ENCODE measurements at regions not wholly inside any gene's neighbourhood (a gene's known extent, or its start where the extent isn't known, plus 50 kb on each side); places are given as distances from the start of the nearest gene placed in this dataset.

DNA sequence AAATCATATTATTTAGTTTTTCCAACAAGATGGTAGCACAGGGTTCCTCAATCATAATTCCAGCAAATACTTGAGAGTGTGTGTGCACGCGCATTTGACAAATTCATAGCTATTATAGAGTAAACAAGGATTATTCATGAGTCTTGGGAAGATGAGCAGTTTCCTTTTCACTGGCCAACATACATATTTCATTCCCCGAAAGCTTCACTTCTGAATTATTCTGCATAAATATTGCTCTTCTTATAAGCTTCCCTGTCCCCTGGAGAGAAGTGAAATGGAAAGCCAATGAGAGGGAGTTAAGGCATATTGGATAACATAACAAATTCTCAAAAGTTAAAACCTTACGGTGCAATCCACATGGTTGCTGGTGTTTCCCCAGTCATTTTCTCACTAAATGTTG is 386.4 kb upstream of the SEMA6A start:
- TF ChIP-seq, protein P1, sequence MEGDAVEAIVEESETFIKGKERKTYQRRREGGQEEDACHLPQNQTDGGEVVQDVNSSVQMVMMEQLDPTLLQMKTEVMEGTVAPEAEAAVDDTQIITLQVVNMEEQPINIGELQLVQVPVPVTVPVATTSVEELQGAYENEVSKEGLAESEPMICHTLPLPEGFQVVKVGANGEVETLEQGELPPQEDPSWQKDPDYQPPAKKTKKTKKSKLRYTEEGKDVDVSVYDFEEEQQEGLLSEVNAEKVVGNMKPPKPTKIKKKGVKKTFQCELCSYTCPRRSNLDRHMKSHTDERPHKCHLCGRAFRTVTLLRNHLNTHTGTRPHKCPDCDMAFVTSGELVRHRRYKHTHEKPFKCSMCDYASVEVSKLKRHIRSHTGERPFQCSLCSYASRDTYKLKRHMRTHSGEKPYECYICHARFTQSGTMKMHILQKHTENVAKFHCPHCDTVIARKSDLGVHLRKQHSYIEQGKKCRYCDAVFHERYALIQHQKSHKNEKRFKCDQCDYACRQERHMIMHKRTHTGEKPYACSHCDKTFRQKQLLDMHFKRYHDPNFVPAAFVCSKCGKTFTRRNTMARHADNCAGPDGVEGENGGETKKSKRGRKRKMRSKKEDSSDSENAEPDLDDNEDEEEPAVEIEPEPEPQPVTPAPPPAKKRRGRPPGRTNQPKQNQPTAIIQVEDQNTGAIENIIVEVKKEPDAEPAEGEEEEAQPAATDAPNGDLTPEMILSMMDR (conservative IDR thresholded peaks at IDR 0.05; ENCODE audit: low read depth in 2 of 2) = no peak
- TF ChIP-seq EZH2 (IDR thresholded peaks at IDR 0.05; ENCODE audit: low read depth, unreplicated experiment) (no peak), CREB1 (CRISPR knock-in tag; IDR thresholded peaks at IDR 0.05; ENCODE audit: low read depth) (no peak), EZH2phosphoT487 (IDR thresholded peaks at IDR 0.05; ENCODE audit: unreplicated experiment) (no peak), POLR2AphosphoS5 (IDR thresholded peaks at IDR 0.05; ENCODE audit: low read depth) (no peak), ETS1 (IDR thresholded peaks at IDR 0.05) (no peak), ZNF331 (CRISPR knock-in tag; IDR thresholded peaks at IDR 0.05; ENCODE audit: low read depth) (no peak), STAT1 (IDR thresholded peaks at IDR 0.05; ENCODE audit: unreplicated experiment) (no peak), NANOG (IDR thresholded peaks at IDR 0.05; ENCODE audit: borderline replicate concordance) (no peak), JUNB (IDR thresholded peaks at IDR 0.05; ENCODE audit: unreplicated experiment) (no peak)
- TF ChIP-seq, protein P2, sequence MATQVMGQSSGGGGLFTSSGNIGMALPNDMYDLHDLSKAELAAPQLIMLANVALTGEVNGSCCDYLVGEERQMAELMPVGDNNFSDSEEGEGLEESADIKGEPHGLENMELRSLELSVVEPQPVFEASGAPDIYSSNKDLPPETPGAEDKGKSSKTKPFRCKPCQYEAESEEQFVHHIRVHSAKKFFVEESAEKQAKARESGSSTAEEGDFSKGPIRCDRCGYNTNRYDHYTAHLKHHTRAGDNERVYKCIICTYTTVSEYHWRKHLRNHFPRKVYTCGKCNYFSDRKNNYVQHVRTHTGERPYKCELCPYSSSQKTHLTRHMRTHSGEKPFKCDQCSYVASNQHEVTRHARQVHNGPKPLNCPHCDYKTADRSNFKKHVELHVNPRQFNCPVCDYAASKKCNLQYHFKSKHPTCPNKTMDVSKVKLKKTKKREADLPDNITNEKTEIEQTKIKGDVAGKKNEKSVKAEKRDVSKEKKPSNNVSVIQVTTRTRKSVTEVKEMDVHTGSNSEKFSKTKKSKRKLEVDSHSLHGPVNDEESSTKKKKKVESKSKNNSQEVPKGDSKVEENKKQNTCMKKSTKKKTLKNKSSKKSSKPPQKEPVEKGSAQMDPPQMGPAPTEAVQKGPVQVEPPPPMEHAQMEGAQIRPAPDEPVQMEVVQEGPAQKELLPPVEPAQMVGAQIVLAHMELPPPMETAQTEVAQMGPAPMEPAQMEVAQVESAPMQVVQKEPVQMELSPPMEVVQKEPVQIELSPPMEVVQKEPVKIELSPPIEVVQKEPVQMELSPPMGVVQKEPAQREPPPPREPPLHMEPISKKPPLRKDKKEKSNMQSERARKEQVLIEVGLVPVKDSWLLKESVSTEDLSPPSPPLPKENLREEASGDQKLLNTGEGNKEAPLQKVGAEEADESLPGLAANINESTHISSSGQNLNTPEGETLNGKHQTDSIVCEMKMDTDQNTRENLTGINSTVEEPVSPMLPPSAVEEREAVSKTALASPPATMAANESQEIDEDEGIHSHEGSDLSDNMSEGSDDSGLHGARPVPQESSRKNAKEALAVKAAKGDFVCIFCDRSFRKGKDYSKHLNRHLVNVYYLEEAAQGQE (IDR thresholded peaks at IDR 0.05; ENCODE audit: unreplicated experiment) = no peak

Measured in GM23338 (cell line).